GM19351 (cell line): ENCODE measurements at regions not wholly inside any gene's neighbourhood (a gene's known extent, or its start where the extent isn't known, plus 50 kb on each side); places are given as distances from the start of the nearest gene placed in this dataset.

Source experiments
- ATAC-seq: cut with Tn5 transposase; IDR thresholded peaks from one replicate; pipeline ENCODE4 v1.9.1; 2021; ENCODE audit warnings: mild to moderate bottlenecking, moderate library complexity; ENCODE audit not compliant: unreplicated experiment

GRCh38 chr3:155029941-155030340 lies 50.2 kb upstream of the MME start:
- no peak for ATAC-seq

- ATAC-seq = no peak
Observed at GRCh38 chr3:155026999-155027591, 53.0 kb upstream of the MME start.

GRCh38 chr3:155024006-155024638 lies 56.0 kb upstream of the MME start:
- no peak for ATAC-seq

- ATAC-seq = no peak
Observed at GRCh38 chr3:155022896-155023295, 57.2 kb upstream of the MME start.

- ATAC-seq = no peak
Observed at GRCh38 chr3:155019575-155019974, 60.5 kb upstream of the MME start.

- ATAC-seq = no peak
Observed at GRCh38 chr3:155018621-155019330, 61.3 kb upstream of the MME start.

- ATAC-seq = no peak
Observed at GRCh38 chr3:155015776-155016436, 64.2 kb upstream of the MME start.

- no peak for ATAC-seq
Observed at GRCh38 chr3:155014953-155015352, 65.2 kb upstream of the MME start.

- ATAC-seq = no peak
Observed at GRCh38 chr3:155013427-155013826, 66.7 kb upstream of the MME start.

- ATAC-seq = no peak
Observed at GRCh38 chr3:155012584-155012983, 67.5 kb upstream of the MME start.

GRCh38 chr3:155010416-155010815 lies 69.7 kb upstream of the MME start:
- ATAC-seq = no peak

- no peak for ATAC-seq
Observed at GRCh38 chr3:155009217-155009616, 70.9 kb upstream of the MME start.

- no peak for ATAC-seq
Observed at GRCh38 chr3:155007729-155008128, 72.4 kb upstream of the MME start.

- ATAC-seq = no peak
Observed at GRCh38 chr3:155001289-155002010, 78.7 kb upstream of the MME start.

GRCh38 chr3:154992655-154993054 lies 87.5 kb upstream of the MME start:
- no peak for ATAC-seq

GRCh38 chr3:154990543-154990942 lies 89.6 kb upstream of the MME start:
- ATAC-seq = no peak

- ATAC-seq = no peak
Observed at GRCh38 chr3:154987846-154988245, 92.3 kb upstream of the MME start.

- no peak for ATAC-seq
Observed at GRCh38 chr3:154981664-154982063, 98.5 kb upstream of the MME start.

- no peak for ATAC-seq
Observed at GRCh38 chr3:154981201-154981600, 98.9 kb upstream of the MME start.

GRCh38 chr3:154979331-154979730 lies 100.8 kb upstream of the MME start:
- ATAC-seq = no peak

GRCh38 chr3:154977666-154978065 lies 102.5 kb upstream of the MME start:
- no peak for ATAC-seq
